WTC11 (cell line): ENCODE measurements at regions not wholly inside any gene's neighbourhood (a gene's known extent, or its start where the extent isn't known, plus 50 kb on each side); places are given as distances from the start of the nearest gene placed in this dataset.

Experiments used
- ATAC-seq: fragments of 200-7000 bp; cut with Tn5 transposase; 2 replicates; pipeline ENCODE4 v1.10.0; 2021; ENCODE audit warnings: mild to moderate bottlenecking, moderate library complexity
- CTCF ChIA-PET: fragments of 300-600 bp; sonication (Branson Sonifier 250); formaldehyde crosslinking; loops from one replicate; lab custom pipeline; 2021; ENCODE audit warnings: antibody characterized with exemption; lab: Charles Lee
- POLR2A ChIA-PET: fragments of 350-600 bp; sonication (Branson Sonifier 250); formaldehyde crosslinking; loops from one replicate; lab custom pipeline; 2021; ENCODE audit warnings: antibody characterized with exemption; lab: Charles Lee
- DNase-seq: peaks from one replicate; pipeline ENCODE4 v3.0.0; 2021; ENCODE audit warnings: low spot score
- H3K27ac Mint-ChIP-seq: 2 replicates; pipeline ENCODE4 v1.8.0; 2021; ENCODE audit warnings: mixed read lengths
- H3K27me3 Mint-ChIP-seq: 2 replicates; pipeline ENCODE4 v1.8.0; 2021; ENCODE audit warnings: low read depth, mild to moderate bottlenecking, moderate library complexity, mixed read lengths
- H3K36me3 Mint-ChIP-seq: 2 replicates; pipeline ENCODE4 v1.8.0; 2021; ENCODE audit warnings: mixed read lengths
- H3K4me1 Mint-ChIP-seq: 2 replicates; pipeline ENCODE4 v1.8.0; 2022; ENCODE audit warnings: mixed read lengths
- H3K4me3 Mint-ChIP-seq: 2 replicates; pipeline ENCODE4 v1.8.0; 2021; ENCODE audit warnings: mild to moderate bottlenecking, moderate library complexity, mixed read lengths
- H3K9me3 Mint-ChIP-seq: 2 replicates; pipeline ENCODE4 v1.8.0; 2021; ENCODE audit warnings: mixed read lengths
- CREM ChIP-seq: sonication (generic); formaldehyde crosslinking; IDR thresholded peaks from 2 replicates; pipeline ENCODE4 v1.8.1; 2022; ENCODE audit warnings: mild to moderate bottlenecking, missing genetic modification reagents, moderate library complexity
- CTCF ChIP-seq: fragments of 200-600 bp; IDR thresholded peaks from 2 replicates; pipeline ENCODE4 v1.8.0; 2022; ENCODE audit warnings: antibody characterized with exemption
- E2F4 ChIP-seq: sonication (generic); formaldehyde crosslinking; IDR thresholded peaks from 2 replicates; pipeline ENCODE4 v1.8.1; 2022; ENCODE audit warnings: low read depth, mild to moderate bottlenecking, moderate library complexity, missing genetic modification reagents, borderline replicate concordance
- ELF4 ChIP-seq: sonication (generic); formaldehyde crosslinking; IDR thresholded peaks from 2 replicates; pipeline ENCODE4 v1.8.1; 2022; ENCODE audit warnings: low read depth, mild to moderate bottlenecking, moderate library complexity, missing genetic modification reagents
- EMX1 ChIP-seq: fragments of 250-450 bp; sonication (Bioruptor Pico); IDR thresholded peaks from 2 replicates; pipeline ENCODE4 v1.8.0; 2021; ENCODE audit warnings: mild to moderate bottlenecking
- ETV6 ChIP-seq: sonication (generic); formaldehyde crosslinking; IDR thresholded peaks from 2 replicates; pipeline ENCODE4 v1.8.1; 2022; ENCODE audit warnings: mild to moderate bottlenecking, missing genetic modification reagents
- FOXJ3 ChIP-seq: sonication (generic); formaldehyde crosslinking; IDR thresholded peaks from 2 replicates; pipeline ENCODE4 v1.9.0; 2021; ENCODE audit warnings: missing genetic modification reagents, mild to moderate bottlenecking, borderline replicate concordance
- GABPB1 ChIP-seq: sonication (generic); formaldehyde crosslinking; IDR thresholded peaks from 2 replicates; pipeline ENCODE4 v1.8.1; 2023; ENCODE audit warnings: mild to moderate bottlenecking, missing genetic modification reagents
- IRF2 ChIP-seq: sonication (generic); formaldehyde crosslinking; IDR thresholded peaks from 2 replicates; pipeline ENCODE4 v1.8.0; 2022; ENCODE audit warnings: low read depth, missing genetic modification reagents, borderline replicate concordance
- JUN ChIP-seq: sonication (generic); formaldehyde crosslinking; IDR thresholded peaks from 2 replicates; pipeline ENCODE4 v1.8.0; 2023; ENCODE audit warnings: mild to moderate bottlenecking, missing genetic modification reagents
- MAX ChIP-seq: sonication (generic); formaldehyde crosslinking; IDR thresholded peaks from 2 replicates; pipeline ENCODE4 v1.8.0; 2022; ENCODE audit warnings: mild to moderate bottlenecking, missing genetic modification reagents
- MXD4 ChIP-seq: fragments of 250-450 bp; sonication (Bioruptor Pico); IDR thresholded peaks from 2 replicates; pipeline ENCODE4 v1.8.0; 2021; ENCODE audit warnings: mild to moderate bottlenecking, moderate library complexity, borderline replicate concordance
- NR2C2 ChIP-seq: sonication (generic); formaldehyde crosslinking; IDR thresholded peaks from 2 replicates; pipeline ENCODE4 v1.8.0; 2022; ENCODE audit warnings: mild to moderate bottlenecking, missing genetic modification reagents
- NR3C1 ChIP-seq: sonication (generic); formaldehyde crosslinking; conservative IDR thresholded peaks from 2 replicates; pipeline ENCODE4 v1.8.1; 2023; ENCODE audit warnings: low read depth, mild to moderate bottlenecking, missing genetic modification reagents
- SMAD3 ChIP-seq: sonication (generic); formaldehyde crosslinking; IDR thresholded peaks from 2 replicates; pipeline ENCODE4 v1.8.0; 2022; ENCODE audit warnings: missing genetic modification reagents, mild to moderate bottlenecking, borderline replicate concordance
- SP1 ChIP-seq: sonication (generic); formaldehyde crosslinking; conservative IDR thresholded peaks from 2 replicates; pipeline ENCODE4 v1.8.1; 2022; ENCODE audit warnings: missing genetic modification reagents
- USF1 ChIP-seq: sonication (generic); formaldehyde crosslinking; IDR thresholded peaks from 2 replicates; pipeline ENCODE4 v1.8.0; 2022; ENCODE audit warnings: mild to moderate bottlenecking, missing genetic modification reagents
- USF2 ChIP-seq: sonication (generic); formaldehyde crosslinking; IDR thresholded peaks from 2 replicates; pipeline ENCODE4 v1.8.1; 2023; ENCODE audit warnings: mild to moderate bottlenecking, missing genetic modification reagents, moderate library complexity
- ZBTB21 ChIP-seq: sonication (generic); formaldehyde crosslinking; IDR thresholded peaks from 2 replicates; pipeline ENCODE4 v1.8.1; 2023; ENCODE audit warnings: mild to moderate bottlenecking, missing genetic modification reagents, borderline replicate concordance
- ZNF263 ChIP-seq: sonication (generic); formaldehyde crosslinking; IDR thresholded peaks from 2 replicates; pipeline ENCODE4 v1.8.1; 2022; ENCODE audit warnings: low read depth, mild to moderate bottlenecking, moderate library complexity, missing genetic modification reagents
- ZNF512 ChIP-seq: sonication (generic); formaldehyde crosslinking; IDR thresholded peaks from 2 replicates; pipeline ENCODE4 v1.8.1; 2022; ENCODE audit warnings: missing genetic modification reagents, borderline replicate concordance

GRCh38 chr5:38752622-38753021 lies 93.2 kb upstream of the OSMR start:
- no peak for ATAC-seq
- Mint-ChIP-seq H3K4me1 (no peaks in the 10 kb centered on the region; the same call in 1 of the 2 replicates), H3K4me3 (no peak overlapping the region), H3K27ac (no peak overlapping the region), H3K36me3 (no peaks in the 10 kb centered on the region)
- CTCF ChIA-PET = interaction anchor here (1.1 to 4.3 kb wide), 4 partner anchors 57 to 370 kb away, joined by 3 to 44 read pairs (median 10); no protein-coding TSS in a partner anchor
- POLR2A ChIA-PET = interaction anchor here (0.6 kb wide), 1 partner anchor 335 kb away, joined by 10 read pairs; no protein-coding TSS in a partner anchor
- no peak for TF ChIP-seq JUN (CRISPR knock-in tag)
- no peak for TF ChIP-seq CTCF
- TF ChIP-seq ETV6 (CRISPR knock-in tag) = no peak
- TF ChIP-seq, all 79 proteins: peak for 0
- DNase-seq = no peak
- H3K9me3 Mint-ChIP-seq = no peaks in the 10 kb centered on the region
- no peaks in the 10 kb centered on the region; the same call in 1 of the 2 replicates for H3K27me3 Mint-ChIP-seq

GRCh38 chr5:38753141-38753540 lies 92.7 kb upstream of the OSMR start:
- H3K27me3 Mint-ChIP-seq = no peaks in the 10 kb centered on the region; the same call in 1 of the 2 replicates
- H3K4me3 Mint-ChIP-seq = no peak overlapping the region
- ChIA-PET POLR2A (interaction anchor here (0.6 kb wide), 1 partner anchor 336 kb away, joined by 10 read pairs; no protein-coding TSS in a partner anchor), CTCF (interaction anchor here (1.1 to 4.3 kb wide), 2 partner anchors 57 to 312 kb away, joined by 7 to 44 read pairs; no protein-coding TSS in a partner anchor)
- no peaks in the 10 kb centered on the region for H3K9me3 Mint-ChIP-seq
- DNase-seq (no peak), ATAC-seq (no peak)
- H3K36me3 Mint-ChIP-seq = no peaks in the 10 kb centered on the region
- no peak overlapping the region for H3K27ac Mint-ChIP-seq
- no peaks in the 10 kb centered on the region; the same call in 1 of the 2 replicates for H3K4me1 Mint-ChIP-seq
- no peak for TF ChIP-seq USF1 (CRISPR knock-in tag)
- TF ChIP-seq FOXJ3 (CRISPR knock-in tag) = no peak
- no peak for TF ChIP-seq SMAD3 (CRISPR knock-in tag)
- no peak for TF ChIP-seq E2F4 (CRISPR knock-in tag)
- TF ChIP-seq GABPB1 (CRISPR knock-in tag) = no peak
- TF ChIP-seq SP1 (CRISPR knock-in tag) = no peak
- TF ChIP-seq ZBTB21 (CRISPR knock-in tag) = no peak
- no peak for TF ChIP-seq NR2C2 (CRISPR knock-in tag)
- no peak for TF ChIP-seq EMX1
- no peak for TF ChIP-seq ELF4 (CRISPR knock-in tag)
- no peak for TF ChIP-seq MAX (CRISPR knock-in tag)
- no peak for TF ChIP-seq ZNF512 (CRISPR knock-in tag)
- no peak for TF ChIP-seq ZNF263 (CRISPR knock-in tag)
- no peak for TF ChIP-seq IRF2 (CRISPR knock-in tag)
- TF ChIP-seq MXD4 = no peak
- TF ChIP-seq JUN (CRISPR knock-in tag) = no peak
- no peak for TF ChIP-seq CREM (CRISPR knock-in tag)
- TF ChIP-seq USF2 (CRISPR knock-in tag) = no peak
- TF ChIP-seq NR3C1 (CRISPR knock-in tag) = no peak
